ENCODE measurements at regions not wholly inside any gene's neighbourhood (a gene's known extent, or its start where the extent isn't known, plus 50 kb on each side); places are given as distances from the start of the nearest gene placed in this dataset.
"Not testable (repeated sequence)": the region's sequence is repeated elsewhere in the genome, so short reads cannot be mapped to it uniquely, and the experiment has no call there.

GRCh38 chr16:59826767-59827166 is 1092.7 kb upstream of the GOT2 start:
- DNase-seq: no peak

- not testable (repeated sequence) for DNase-seq
These were observed 1075.4 kb upstream of the GOT2 start for GRCh38 chr16:59809488-59809887.

GRCh38 chr16:59783191-59783590 is 1049.1 kb upstream of the GOT2 start:
- DNase-seq: no peak

GRCh38 chr16:59773330-59773729 is 1039.2 kb upstream of the GOT2 start:
- DNase-seq: no peak

GRCh38 chr16:59759296-59759695 is 1025.2 kb upstream of the GOT2 start:
- DNase-seq: no peak

GRCh38 chr16:59758848-59759247 is 1024.7 kb upstream of the GOT2 start:
- DNase-seq: no peak

- no peak for DNase-seq
These were observed 1020.7 kb upstream of the GOT2 start for GRCh38 chr16:59754854-59755253.

- no peak for DNase-seq
These were observed 1015.7 kb upstream of the GOT2 start for GRCh38 chr16:59749662-59750336.

DNA sequence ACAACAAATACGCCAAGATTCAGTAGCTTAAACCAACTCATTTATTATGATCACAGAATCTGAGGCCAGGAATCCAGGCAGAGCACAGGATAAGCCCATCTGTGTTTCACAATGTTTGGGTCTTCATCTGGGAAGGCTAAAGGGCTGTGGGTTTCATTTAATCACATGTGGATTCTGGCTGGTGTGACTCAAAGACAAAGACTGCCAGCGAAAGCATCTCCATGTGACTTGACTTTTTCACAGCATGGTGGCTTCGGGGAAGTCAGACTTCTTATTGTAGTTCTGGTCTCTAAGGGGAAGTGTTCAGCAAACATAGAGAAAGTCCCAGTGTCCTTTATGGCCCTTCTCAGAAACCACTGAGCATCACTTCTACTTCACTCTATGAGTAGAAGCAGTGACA is 1014.4 kb upstream of the GOT2 start:
- no peak for DNase-seq

- DNase-seq: no peak
These were observed 1009.4 kb upstream of the GOT2 start for GRCh38 chr16:59743504-59743903.

GRCh38 chr16:59740858-59741257 is 1006.7 kb upstream of the GOT2 start:
- DNase-seq: no peak

GRCh38 chr16:59737274-59737673 is 1003.2 kb upstream of the GOT2 start:
- no peak for DNase-seq

- no peak for DNase-seq
These were observed 999.2 kb upstream of the GOT2 start for GRCh38 chr16:59733321-59733720.

DNA sequence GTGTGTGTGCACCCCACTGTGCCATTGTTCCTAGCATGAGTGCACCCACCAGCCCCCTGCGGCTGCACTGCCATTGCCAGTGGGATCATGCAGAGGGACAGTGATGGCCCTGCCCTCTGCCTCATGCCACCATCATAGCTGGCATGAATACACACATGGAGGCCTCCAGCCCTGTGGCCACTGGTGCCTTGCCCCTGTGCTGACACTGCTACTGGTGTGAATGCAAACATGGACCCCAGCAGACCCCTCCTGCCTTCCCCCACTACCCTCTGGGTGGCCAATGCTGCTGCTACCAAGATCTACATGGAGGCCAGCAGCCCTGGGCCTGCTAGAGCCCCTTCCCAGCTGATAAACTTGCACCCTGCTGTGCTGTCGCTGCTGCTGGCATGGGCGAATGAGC is 995.5 kb upstream of the GOT2 start:
- DNase-seq: no peak

- no peak for DNase-seq
These were observed 985.0 kb upstream of the GOT2 start for GRCh38 chr16:59719121-59719520.

- DNase-seq: no peak
These were observed 973.5 kb upstream of the GOT2 start for GRCh38 chr16:59707436-59708226.

GRCh38 chr16:59701963-59702930 is 968.1 kb upstream of the GOT2 start:
- DNase-seq: no peak

DNA sequence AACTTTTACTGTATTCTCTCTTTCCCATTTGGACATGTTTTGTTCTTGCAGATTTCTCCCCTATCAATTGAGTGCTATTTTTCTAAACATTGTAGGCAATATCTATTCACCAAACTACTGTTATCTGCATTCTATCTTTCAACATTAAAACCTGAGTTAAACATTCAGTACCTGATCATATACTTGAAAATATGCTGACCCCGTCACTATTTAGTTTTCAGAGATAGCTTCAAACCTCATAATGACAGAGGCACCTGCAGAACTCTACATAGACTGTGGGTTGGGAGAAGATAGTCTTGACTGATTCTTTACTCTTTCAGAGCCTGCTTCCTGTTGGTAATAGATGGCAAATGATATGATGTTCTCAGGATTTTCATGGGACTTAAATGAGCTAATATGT is 965.7 kb upstream of the GOT2 start:
- DNase-seq: no peak

GRCh38 chr16:59698346-59699020 is 964.4 kb upstream of the GOT2 start:
- DNase-seq: no peak

- DNase-seq: no peak
These were observed 963.6 kb upstream of the GOT2 start for GRCh38 chr16:59697761-59698160.

GRCh38 chr16:59697236-59697635 is 963.1 kb upstream of the GOT2 start:
- no peak for DNase-seq

- DNase-seq: no peak
These were observed 962.4 kb upstream of the GOT2 start for GRCh38 chr16:59696495-59696894.

DNA sequence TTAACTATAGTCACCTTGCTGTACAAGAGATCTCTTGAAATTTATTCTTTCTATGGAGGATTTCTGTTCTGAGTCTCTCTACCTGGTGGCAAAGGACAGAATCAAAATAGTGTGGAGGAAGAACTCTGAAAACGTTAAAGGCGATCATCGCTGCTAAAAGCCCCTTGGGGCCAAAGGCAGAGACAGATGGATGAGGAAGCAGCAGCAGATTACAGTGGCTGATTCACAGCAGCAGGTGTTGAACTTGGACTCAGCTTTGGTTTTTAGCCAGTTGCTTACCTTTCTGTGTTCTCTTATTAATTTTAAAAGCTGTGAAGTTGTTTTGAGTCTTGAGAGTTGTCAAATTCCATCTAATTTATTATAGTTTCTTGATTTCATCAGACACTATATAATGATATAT is 956.1 kb upstream of the GOT2 start:
- no peak for DNase-seq

All from suppressor macrophage treated with lipopolysaccharide for 1 hour (primary cell).